ENCODE measurements at regions not wholly inside any gene's neighbourhood (a gene's known extent, or its start where the extent isn't known, plus 50 kb on each side); places are given as distances from the start of the nearest gene placed in this dataset.
"Not testable (repeated sequence)": the region's sequence is repeated elsewhere in the genome, so short reads cannot be mapped to it uniquely, and the experiment has no call there.

DNA sequence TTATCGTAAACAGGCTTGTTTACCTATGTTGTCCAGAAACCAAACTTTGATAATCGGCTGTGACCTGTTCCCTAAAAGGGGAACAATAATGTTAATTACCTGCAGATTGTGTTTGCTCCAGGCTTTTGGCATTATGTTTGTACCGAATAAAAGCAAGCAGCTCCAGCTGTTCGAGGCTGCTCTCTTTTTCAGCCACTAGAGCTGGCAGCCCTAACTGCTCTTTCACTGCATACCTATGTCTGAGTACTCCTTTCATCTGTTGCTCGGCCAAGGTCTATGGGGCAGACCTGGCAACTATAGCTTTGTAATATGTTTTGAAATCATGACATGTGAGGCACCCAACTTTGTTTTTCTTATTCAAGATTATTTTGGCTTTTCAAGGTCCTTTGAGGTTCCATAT is 77.8 kb upstream of the EHBP1 start:
- TF ChIP-seq, protein P1, sequence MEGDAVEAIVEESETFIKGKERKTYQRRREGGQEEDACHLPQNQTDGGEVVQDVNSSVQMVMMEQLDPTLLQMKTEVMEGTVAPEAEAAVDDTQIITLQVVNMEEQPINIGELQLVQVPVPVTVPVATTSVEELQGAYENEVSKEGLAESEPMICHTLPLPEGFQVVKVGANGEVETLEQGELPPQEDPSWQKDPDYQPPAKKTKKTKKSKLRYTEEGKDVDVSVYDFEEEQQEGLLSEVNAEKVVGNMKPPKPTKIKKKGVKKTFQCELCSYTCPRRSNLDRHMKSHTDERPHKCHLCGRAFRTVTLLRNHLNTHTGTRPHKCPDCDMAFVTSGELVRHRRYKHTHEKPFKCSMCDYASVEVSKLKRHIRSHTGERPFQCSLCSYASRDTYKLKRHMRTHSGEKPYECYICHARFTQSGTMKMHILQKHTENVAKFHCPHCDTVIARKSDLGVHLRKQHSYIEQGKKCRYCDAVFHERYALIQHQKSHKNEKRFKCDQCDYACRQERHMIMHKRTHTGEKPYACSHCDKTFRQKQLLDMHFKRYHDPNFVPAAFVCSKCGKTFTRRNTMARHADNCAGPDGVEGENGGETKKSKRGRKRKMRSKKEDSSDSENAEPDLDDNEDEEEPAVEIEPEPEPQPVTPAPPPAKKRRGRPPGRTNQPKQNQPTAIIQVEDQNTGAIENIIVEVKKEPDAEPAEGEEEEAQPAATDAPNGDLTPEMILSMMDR (IDR thresholded peaks at IDR 0.05): no peak
- Histone ChIP-seq H3K4me3 (no peak overlapping the region), H3K9me3 (peaks cover 0 to 18% (median 4%) of the 10 kb centered on the region in 11 donors), H3K4me1 (no peaks in the 10 kb centered on the region), H3K36me3 (no peaks in the 10 kb centered on the region), H3K27me3 (no peaks in the 10 kb centered on the region), H3K27ac (no peak overlapping the region)
- intact Hi-C loops (cut with DNase I): no loop called here
- no peak for ATAC-seq
- 69 to 79% methylated on average over 5 of the region's 5 CpGs for WGBS, 2 donors
- DNase-seq: no peak

DNA sequence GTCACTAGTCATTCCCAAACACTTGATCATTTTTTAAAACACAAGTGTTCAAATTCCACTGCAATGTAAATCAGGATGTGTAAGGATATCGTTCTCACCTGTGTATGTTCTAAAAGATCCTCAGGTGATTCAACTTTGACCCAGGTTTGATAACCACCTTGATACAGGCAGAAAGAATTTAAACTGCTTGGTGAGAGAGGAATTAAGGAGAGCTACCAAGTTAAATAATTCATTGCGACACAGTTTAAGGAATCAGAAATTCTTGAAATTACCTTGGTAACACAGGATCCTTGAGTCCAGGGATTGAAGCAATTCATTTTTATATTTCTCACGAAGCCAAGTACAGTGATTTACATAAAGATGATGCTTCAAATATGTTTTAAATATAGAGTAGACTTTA is 80.7 kb upstream of the EHBP1 start:
- ATAC-seq (no peak), DNase-seq (no peak)
- no peaks in the 10 kb centered on the region for H3K27me3 ChIP-seq
- TF ChIP-seq, protein P1 (IDR thresholded peaks at IDR 0.05): no peak
- no peaks in the 10 kb centered on the region for H3K4me1 ChIP-seq
- WGBS, 2 donors: 85 to 88% methylated on average over 3 of the region's 3 CpGs
- H3K4me3 ChIP-seq: no peak overlapping the region
- intact Hi-C loops (cut with DNase I): no loop called here
- H3K9me3 ChIP-seq: peaks cover 0 to 19% (median 0%) of the 10 kb centered on the region in 11 donors
- no peaks in the 10 kb centered on the region for H3K36me3 ChIP-seq
- no peak overlapping the region for H3K27ac ChIP-seq

DNA sequence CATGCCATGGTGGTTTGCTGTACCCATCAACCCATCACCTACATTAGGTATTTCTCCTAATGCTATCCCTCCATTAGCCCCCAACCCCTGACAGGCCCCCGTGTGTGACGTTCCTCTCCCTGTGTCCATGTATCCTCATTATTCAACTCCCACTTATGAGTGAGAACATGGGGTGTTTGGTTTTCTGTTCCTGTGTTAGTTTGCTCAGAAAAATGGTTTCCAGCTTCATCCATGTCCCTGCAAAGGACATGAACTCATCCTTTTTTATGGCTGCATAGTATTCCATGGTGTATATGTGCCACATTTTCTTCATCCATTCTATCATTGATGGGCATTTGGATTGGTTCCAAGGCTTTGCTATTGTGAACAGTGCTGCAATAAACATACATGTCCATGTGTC is 89.0 kb upstream of the EHBP1 start:
- WGBS, 2 donors: 99% methylated on average over 2 of the region's 2 CpGs
- intact Hi-C loops (cut with DNase I); DNase-seq; H3K4me1 ChIP-seq; H3K27ac ChIP-seq; H3K4me3 ChIP-seq; H3K27me3 ChIP-seq; ATAC-seq; H3K36me3 ChIP-seq: not testable (repeated sequence)
- peaks cover 0 to 35% (median 5%) of the 10 kb centered on the region in 11 donors for H3K9me3 ChIP-seq

DNA sequence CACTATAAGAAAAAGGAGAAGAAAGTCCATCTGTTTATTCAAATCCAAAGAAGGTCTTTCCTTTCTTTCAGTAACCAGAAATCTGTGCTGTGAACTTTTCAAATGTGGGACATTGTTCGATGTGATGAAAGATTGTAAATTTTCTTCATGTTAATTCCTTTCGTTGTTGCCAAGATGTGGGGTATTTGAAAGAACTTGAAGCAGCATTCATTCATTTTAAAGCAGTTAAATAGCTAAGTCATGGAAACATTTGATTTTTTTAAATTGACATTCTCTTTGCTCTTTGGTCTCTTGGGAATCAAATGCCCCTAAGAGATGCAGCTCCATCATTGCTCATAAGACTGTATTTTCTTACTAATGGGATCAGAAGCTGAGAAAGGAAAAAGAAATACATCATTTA is 93.7 kb upstream of the EHBP1 start:
- H3K4me1 ChIP-seq: no peaks in the 10 kb centered on the region
- ATAC-seq (no peak), DNase-seq (no peak)
- H3K27ac ChIP-seq: no peak overlapping the region
- H3K36me3 ChIP-seq: no peaks in the 10 kb centered on the region
- H3K9me3 ChIP-seq: peaks cover 0 to 5% (median 0%) of the 10 kb centered on the region in 11 donors
- intact Hi-C loops (cut with DNase I): no loop called here
- no peak overlapping the region for H3K4me3 ChIP-seq
- H3K27me3 ChIP-seq: no peaks in the 10 kb centered on the region
- WGBS, 2 donors: 62 to 73% methylated on average over 2 of the region's 2 CpGs
- TF ChIP-seq, protein P1 (IDR thresholded peaks at IDR 0.05): no peak

DNA sequence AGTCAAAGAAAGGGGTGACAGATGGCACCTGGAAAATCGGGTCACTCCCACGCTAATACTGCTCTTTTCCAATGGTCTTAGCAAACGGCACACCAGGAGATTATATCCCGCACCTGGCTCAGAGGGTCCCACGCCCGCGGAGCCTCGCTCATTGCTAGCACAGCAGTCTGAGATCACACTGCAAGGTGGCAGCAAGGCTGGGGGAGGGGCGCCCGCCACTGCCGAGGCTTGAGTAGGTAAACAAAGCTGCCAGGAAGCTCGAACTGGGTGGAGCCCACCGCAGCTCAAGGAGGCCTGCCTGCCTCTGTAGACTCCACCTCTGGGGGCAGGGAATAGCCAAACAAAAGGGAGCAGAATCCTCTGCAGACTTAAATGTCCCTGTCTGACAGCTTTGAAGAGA is 99.5 kb upstream of the TMEM17 start:
- 84 to 86% methylated on average over 13 of the region's 13 CpGs for WGBS, 2 donors
- H3K27ac ChIP-seq; H3K4me3 ChIP-seq; H3K4me1 ChIP-seq; H3K36me3 ChIP-seq; ATAC-seq; intact Hi-C loops (cut with DNase I); H3K27me3 ChIP-seq; DNase-seq: not testable (repeated sequence)
- peaks cover 0 to 15% (median 3%) of the 10 kb centered on the region in 11 donors for H3K9me3 ChIP-seq
